Body of pancreas (tissue), 4 donors: ENCODE measurements at regions not wholly inside any gene's neighbourhood (a gene's known extent, or its start where the extent isn't known, plus 50 kb on each side); places are given as distances from the start of the nearest gene placed in this dataset.

Experiments used
- CTCF ChIP-seq, 7 experiments: fragments of 450-650 bp in 4 of 7; fragments of 200-600 bp in 3 of 7; sonication (generic) in 3 of 7; IDR thresholded peaks; one replicate each; pipeline ENCODE4 v1.5.1; 2016 to 2019; ENCODE audit warnings: antibody characterized with exemption in 7 of 7
- POLR2A ChIP-seq, 3 donors: fragments of 450-650 bp; IDR thresholded peaks; one replicate each; pipeline ENCODE4 v1.6.1; 2016; ENCODE audit warnings: antibody characterized with exemption in 3 of 3, mild to moderate bottlenecking in 2 of 3

DNA sequence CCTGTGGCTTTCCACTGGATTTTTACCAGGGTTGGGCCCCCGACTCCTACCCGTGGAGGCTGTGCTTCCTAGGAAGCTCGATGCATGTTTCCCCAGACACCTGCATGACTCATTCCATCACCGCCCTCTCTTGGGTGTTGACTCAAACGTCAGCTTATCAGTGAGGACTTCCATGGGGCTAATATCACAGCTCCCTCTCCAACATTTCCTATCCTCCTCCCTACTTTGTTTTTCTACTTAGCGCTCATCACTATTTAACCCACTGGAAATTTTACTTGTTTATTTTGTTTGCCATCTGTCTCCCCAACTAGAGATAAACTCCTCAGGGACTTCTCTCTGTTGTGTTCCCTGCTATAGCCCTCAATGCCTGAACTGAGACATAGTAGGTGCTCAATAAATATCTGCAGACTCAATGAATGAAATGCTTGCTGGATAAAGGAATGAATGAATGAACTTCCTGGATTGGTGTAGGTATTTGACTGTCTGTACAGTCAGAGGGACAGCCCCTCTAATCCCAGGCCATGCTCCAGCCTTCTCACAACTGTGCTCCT is 55.9 kb upstream of the EPCAM start:
- TF ChIP-seq CTCF (IDR thresholded peaks at IDR 0.05), result no peak
- TF ChIP-seq POLR2A (IDR thresholded peaks at IDR 0.05), result no peak
